Endothelial cell of umbilical vein (primary cell): ENCODE measurements at regions not wholly inside any gene's neighbourhood (a gene's known extent, or its start where the extent isn't known, plus 50 kb on each side); places are given as distances from the start of the nearest gene placed in this dataset.

Source experiments
- CTCF ChIP-seq, 2 donors: IDR thresholded peaks; 1 replicate in 1 of 2; 2 replicates in 1 of 2; pipeline ENCODE4 v1.5.1; 2011; ENCODE audit warnings: low read length in 2 of 2, mild to moderate bottlenecking in 2 of 2, moderate library complexity in 2 of 2, control low read depth in 1 of 2, inconsistent platforms in 1 of 2, low read depth in 1 of 2; ENCODE audit not compliant: insufficient read depth in 1 of 2; ENCODE audit errors: extremely low read depth in 1 of 2
- MYC ChIP-seq: IDR thresholded peaks from one replicate; pipeline ENCODE4 v1.6.1; 2011; ENCODE audit warnings: mild to moderate bottlenecking, low read depth, low read length

- no peak for TF ChIP-seq MYC
- TF ChIP-seq CTCF (IDR thresholded peaks at IDR 0.05; ENCODE audit: extremely low read depth in 1 of 2, insufficient read depth in 1 of 2, low read depth in 1 of 2, low read length in 2 of 2) = no peak
Measured at GRCh38 chr18:75129717-75130477, 79.0 kb downstream of the PTGR3 start.
